NCI-H1930 (cell line): ENCODE measurements at regions not wholly inside any gene's neighbourhood (a gene's known extent, or its start where the extent isn't known, plus 50 kb on each side); places are given as distances from the start of the nearest gene placed in this dataset.
"Not testable (repeated sequence)": the region's sequence is repeated elsewhere in the genome, so short reads cannot be mapped to it uniquely, and the experiment has no call there.

Experiments used
- DNase-seq, 2 experiments: peaks; one replicate each; lab custom pipeline; 2025; lab: John Stamatoyannopoulos, UW

- no peak for DNase-seq
Measured at GRCh38 chr3:186454881-186455703, 89.1 kb downstream of the CRYGS start.

- DNase-seq, result no peak
Measured at GRCh38 chr3:186453531-186453930, 90.6 kb downstream of the CRYGS start.

- DNase-seq, result no peak
Measured at GRCh38 chr3:186452517-186452916, 90.5 kb upstream of the DGKG start.

- DNase-seq, result no peak
Measured at GRCh38 chr3:186451371-186451770, 89.3 kb upstream of the DGKG start.

GRCh38 chr3:186444974-186445373, 82.9 kb upstream of the DGKG start:
- no peak for DNase-seq

- DNase-seq, result no peak
Measured at GRCh38 chr3:186444288-186444687, 82.3 kb upstream of the DGKG start.

GRCh38 chr3:186442979-186443378, 80.9 kb upstream of the DGKG start:
- DNase-seq, result not testable (repeated sequence)

GRCh38 chr3:186442162-186442561, 80.1 kb upstream of the DGKG start:
- no peak for DNase-seq

GRCh38 chr3:186440891-186441290, 78.9 kb upstream of the DGKG start:
- DNase-seq, result no peak

GRCh38 chr3:186439725-186440124, 77.7 kb upstream of the DGKG start:
- no peak for DNase-seq

GRCh38 chr3:186435332-186435731, 73.3 kb upstream of the DGKG start:
- DNase-seq, result not testable (repeated sequence)

GRCh38 chr3:186432944-186433732, 71.1 kb upstream of the DGKG start:
- DNase-seq, result no peak

GRCh38 chr3:186432189-186432588, 70.2 kb upstream of the DGKG start:
- DNase-seq, result no peak

- DNase-seq, result no peak
Measured at GRCh38 chr3:186427627-186428281, 65.7 kb upstream of the DGKG start.

- no peak for DNase-seq
Measured at GRCh38 chr3:186425788-186426730, 64.0 kb upstream of the DGKG start.

GRCh38 chr3:186421946-186422345, 59.9 kb upstream of the DGKG start:
- DNase-seq, result no peak

GRCh38 chr3:186418671-186419145, 56.7 kb upstream of the DGKG start:
- no peak for DNase-seq

GRCh38 chr3:186417791-186418190, 55.8 kb upstream of the DGKG start:
- no peak for DNase-seq

- DNase-seq, result no peak
Measured at GRCh38 chr3:186414735-186415419, 52.8 kb upstream of the DGKG start.

GRCh38 chr3:186413615-186414415, 51.8 kb upstream of the DGKG start:
- no peak for DNase-seq
